Esophagus muscularis mucosa (tissue), 4 donors: ENCODE measurements at regions not wholly inside any gene's neighbourhood (a gene's known extent, or its start where the extent isn't known, plus 50 kb on each side); places are given as distances from the start of the nearest gene placed in this dataset.

Experiments used
- DNase-seq: peaks from one replicate; pipeline ENCODE4 v3.0.0-alpha.2; 2017; ENCODE audit errors: extremely low spot score
- H3K27ac ChIP-seq, 4 donors: fragments of 200-600 bp; sonication (generic); replicated peaks in 1 of 4; 1 replicate in 3 of 4; 2 replicates in 1 of 4; pipeline ENCODE4 v1.5.1; 2016 to 2019; ENCODE audit warnings: mild to moderate bottlenecking in 1 of 4
- H3K27me3 ChIP-seq, 4 donors: fragments of 200-600 bp; sonication (generic); one replicate each; pipeline versions ENCODE4 v1.5.1 to v1.6.0; 2016 to 2019
- H3K36me3 ChIP-seq, 4 donors: fragments of 200-600 bp; sonication (generic); one replicate each; pipeline ENCODE4 v1.5.1; 2016 to 2019
- H3K4me1 ChIP-seq, 4 donors: fragments of 200-600 bp; sonication (generic); one replicate each; pipeline ENCODE4 v1.5.1; 2016 to 2019
- H3K4me3 ChIP-seq, 4 donors: fragments of 200-600 bp; sonication (generic); 1 replicate in 2 of 4; 2 replicates in 2 of 4; pipeline ENCODE4 v1.5.1; 2016 to 2019; ENCODE audit warnings: mild to moderate bottlenecking in 4 of 4, moderate library complexity in 1 of 4
- H3K9me3 ChIP-seq, 4 donors: fragments of 200-600 bp; sonication (generic); 1 replicate in 3 of 4; 2 replicates in 1 of 4; pipeline ENCODE4 v1.5.1; 2016 to 2019
- CTCF ChIP-seq, 3 experiments: fragments of 200-600 bp in 2 of 3; fragments of 450-650 bp in 1 of 3; sonication (generic) in 2 of 3; IDR thresholded peaks; one replicate each; pipeline ENCODE4 v1.5.1; 2017 to 2019; ENCODE audit warnings: antibody characterized with exemption in 3 of 3, mild to moderate bottlenecking in 2 of 3, moderate library complexity in 1 of 3
- EP300 ChIP-seq: sonication (generic); formaldehyde crosslinking; IDR thresholded peaks from one replicate; pipeline ENCODE4 v1.6.1; 2017; ENCODE audit warnings: antibody characterized with exemption
- POLR2A ChIP-seq: fragments of 450-650 bp; IDR thresholded peaks from one replicate; pipeline ENCODE4 v1.6.1; 2017; ENCODE audit warnings: antibody characterized with exemption, moderate library complexity, mild to moderate bottlenecking, low read depth
- POLR2AphosphoS5 ChIP-seq, 2 donors: sonication (generic); formaldehyde crosslinking; IDR thresholded peaks; one replicate each; pipeline ENCODE4 v1.6.1; 2017; ENCODE audit warnings: antibody characterized with exemption in 2 of 2
- WGBS: methylation state at CpG from one replicate; pipeline ENCODE4 v1.1.5; 2018; 5-methylcytosine and 5-hydroxymethylcytosine counted together
- intact Hi-C: fragments of 100-400 bp; cut with DNase I; formaldehyde crosslinking; loops from one replicate; pipeline ENCODE4 v1.15.1; 2023

GRCh38 chr19:30718014-30718413 is 345.8 kb downstream of the ZNF536 start:
- no peak overlapping the region for H3K27ac ChIP-seq

GRCh38 chr19:30717381-30717780 is 345.2 kb downstream of the ZNF536 start:
- Histone ChIP-seq H3K27me3 (no peaks in the 10 kb centered on the region), H3K27ac (no peak overlapping the region), H3K9me3 (no peaks in the 10 kb centered on the region), H3K36me3 (no peaks in the 10 kb centered on the region), H3K4me3 (no peak overlapping the region), H3K4me1 (peaks cover 13 to 18% (median 17%) of the 10 kb centered on the region in 4 donors)
- intact Hi-C loops, result no loop called here
- TF ChIP-seq CTCF (IDR thresholded peaks at IDR 0.05), result no peak
- TF ChIP-seq EP300, result no peak
- no peak for TF ChIP-seq POLR2AphosphoS5 (IDR thresholded peaks at IDR 0.05)
- TF ChIP-seq POLR2A, result no peak
- DNase-seq, result no peak
- 92% methylated on average over 4 of the region's 5 CpGs for WGBS

More at GRCh38 chr19:30718014-30718413, 345.8 kb downstream of the ZNF536 start:
- peaks cover 13 to 18% (median 17%) of the 10 kb centered on the region in 4 donors for H3K4me1 ChIP-seq
- H3K36me3 ChIP-seq, result no peaks in the 10 kb centered on the region
- intact Hi-C loops, result no loop called here
- no peaks in the 10 kb centered on the region for H3K27me3 ChIP-seq
- H3K4me3 ChIP-seq, result no peak overlapping the region
- no peaks in the 10 kb centered on the region for H3K9me3 ChIP-seq
- DNase-seq, result no peak
- 84% methylated on average over 2 of the region's 2 CpGs for WGBS
- TF ChIP-seq POLR2A (no peak), CTCF (IDR thresholded peaks at IDR 0.05) (no peak), POLR2AphosphoS5 (IDR thresholded peaks at IDR 0.05) (no peak), EP300 (no peak)

- Histone ChIP-seq H3K27ac (no peak overlapping the region), H3K9me3 (no peaks in the 10 kb centered on the region), H3K27me3 (no peaks in the 10 kb centered on the region), H3K36me3 (no peaks in the 10 kb centered on the region), H3K4me3 (no peak overlapping the region), H3K4me1 (no peaks in the 10 kb centered on the region)
- 65% methylated on average over 7 of the region's 7 CpGs for WGBS
- DNase-seq, result no peak
- intact Hi-C loops, result no loop called here
- TF ChIP-seq EP300 (no peak), CTCF (IDR thresholded peaks at IDR 0.05) (no peak)
Observed at GRCh38 chr19:30712431-30713337, 340.5 kb downstream of the ZNF536 start.

- DNase-seq, result no peak
Observed at GRCh38 chr19:30711826-30712225, 339.6 kb downstream of the ZNF536 start.

More at GRCh38 chr19:30711826-30712225, 339.6 kb downstream of the ZNF536 start:
- Histone ChIP-seq H3K9me3 (no peaks in the 10 kb centered on the region), H3K27ac (no peak overlapping the region), H3K4me3 (no peak overlapping the region), H3K36me3 (no peaks in the 10 kb centered on the region), H3K27me3 (no peaks in the 10 kb centered on the region), H3K4me1 (no peaks in the 10 kb centered on the region)
- 93% methylated on average over 4 of the region's 4 CpGs for WGBS
- TF ChIP-seq EP300 (no peak), POLR2A (no peak), CTCF (IDR thresholded peaks at IDR 0.05) (no peak), POLR2AphosphoS5 (IDR thresholded peaks at IDR 0.05) (no peak)
- intact Hi-C loops, result no loop called here
